ENCODE measurements at regions not wholly inside any gene's neighbourhood (a gene's known extent, or its start where the extent isn't known, plus 50 kb on each side); places are given as distances from the start of the nearest gene placed in this dataset.
"Not testable (repeated sequence)": the region's sequence is repeated elsewhere in the genome, so short reads cannot be mapped to it uniquely, and the experiment has no call there.

- H3F3A ChIP-seq (replicated peaks; ENCODE audit: low read depth); ATAC-seq; H3K4me1 ChIP-seq (ENCODE audit: insufficient read depth); H3K27ac ChIP-seq (ENCODE audit: low read depth); H3K27me3 ChIP-seq (ENCODE audit: insufficient read depth); H2AFZ ChIP-seq; H3K36me3 ChIP-seq (ENCODE audit: insufficient read depth); H3K4me3 Mint-ChIP-seq; H3K4me2 ChIP-seq; H3K27me3 Mint-ChIP-seq (ENCODE audit: insufficient read depth, low read depth, poor library complexity); DNase-seq (ENCODE audit: low spot score); H4K20me1 ChIP-seq (replicated peaks; ENCODE audit: insufficient read depth); H3K9me2 ChIP-seq (ENCODE audit: insufficient read depth); H3K27ac Mint-ChIP-seq; H3K4me1 Mint-ChIP-seq; H3K79me2 ChIP-seq (replicated peaks; ENCODE audit: insufficient read depth); H3K4me3 ChIP-seq: not testable (repeated sequence)
- H3K9me3 Mint-ChIP-seq, result peaks cover 87% of the 10 kb centered on the region
- H3K36me3 Mint-ChIP-seq (ENCODE audit: low read depth), result peaks cover 27% of the 10 kb centered on the region
These were observed 117.3 kb upstream of the FOXD4L5 start for GRCh38 chr9:65402206-65402870.

GRCh38 chr9:65401456-65402045 lies 116.5 kb upstream of the FOXD4L5 start:
- DNase-seq (ENCODE audit: low spot score); H3K27me3 Mint-ChIP-seq (ENCODE audit: insufficient read depth, low read depth, poor library complexity); H4K20me1 ChIP-seq (replicated peaks; ENCODE audit: insufficient read depth); H3K4me2 ChIP-seq; H3K4me1 Mint-ChIP-seq; H3K27me3 ChIP-seq (ENCODE audit: insufficient read depth); H3K79me2 ChIP-seq (replicated peaks; ENCODE audit: insufficient read depth); H3K9me2 ChIP-seq (ENCODE audit: insufficient read depth); H3K4me3 Mint-ChIP-seq; H3K36me3 ChIP-seq (ENCODE audit: insufficient read depth); H2AFZ ChIP-seq; H3K4me3 ChIP-seq; H3K4me1 ChIP-seq (ENCODE audit: insufficient read depth); ATAC-seq; H3K27ac Mint-ChIP-seq; H3K27ac ChIP-seq (ENCODE audit: low read depth); H3F3A ChIP-seq (replicated peaks; ENCODE audit: low read depth): not testable (repeated sequence)
- peaks cover 31% of the 10 kb centered on the region for H3K36me3 Mint-ChIP-seq (ENCODE audit: low read depth)
- peaks cover 91% of the 10 kb centered on the region for H3K9me3 Mint-ChIP-seq

- H3K27me3 ChIP-seq (ENCODE audit: insufficient read depth), result no peaks in the 10 kb centered on the region
- Mint-ChIP-seq H3K4me1 (no peaks in the 10 kb centered on the region), H3K27ac (no peak overlapping the region), H3K4me3 (no peak overlapping the region), H3K27me3 (ENCODE audit: insufficient read depth, low read depth, poor library complexity) (peaks cover 3% of the 10 kb centered on the region), H3K9me3 (peaks cover 91% of the 10 kb centered on the region), H3K36me3 (ENCODE audit: low read depth) (peaks cover 33% of the 10 kb centered on the region)
- no peak overlapping the region for H3K4me3 ChIP-seq
- ATAC-seq (no peak), DNase-seq (ENCODE audit: low spot score) (no peak)
- no peaks in the 10 kb centered on the region for H4K20me1 ChIP-seq (replicated peaks; ENCODE audit: insufficient read depth)
- H3K27ac ChIP-seq (ENCODE audit: low read depth), result no peak overlapping the region
- no peak overlapping the region for H2AFZ ChIP-seq
- no peaks in the 10 kb centered on the region for H3K4me1 ChIP-seq (ENCODE audit: insufficient read depth)
- H3F3A ChIP-seq (replicated peaks; ENCODE audit: low read depth), result no peaks in the 10 kb centered on the region
- no peaks in the 10 kb centered on the region for H3K9me2 ChIP-seq (ENCODE audit: insufficient read depth)
- no peaks in the 10 kb centered on the region for H3K36me3 ChIP-seq (ENCODE audit: insufficient read depth)
- H3K79me2 ChIP-seq (replicated peaks; ENCODE audit: insufficient read depth), result no peaks in the 10 kb centered on the region
- H3K4me2 ChIP-seq, result no peak overlapping the region
- TF ChIP-seq ZNF462 (CRISPR knock-in tag; IDR thresholded peaks at IDR 0.05), result no peak
- TF ChIP-seq ZNF331 (CRISPR knock-in tag; IDR thresholded peaks at IDR 0.05; ENCODE audit: low read depth), result no peak
- TF ChIP-seq JUNB (IDR thresholded peaks at IDR 0.05; ENCODE audit: unreplicated experiment), result no peak
- TF ChIP-seq ETS1 (IDR thresholded peaks at IDR 0.05), result no peak
- TF ChIP-seq NANOG (IDR thresholded peaks at IDR 0.05; ENCODE audit: borderline replicate concordance), result no peak
- no peak for TF ChIP-seq POLR2AphosphoS5 (IDR thresholded peaks at IDR 0.05; ENCODE audit: low read depth)
These were observed 115.9 kb upstream of the FOXD4L5 start for GRCh38 chr9:65400886-65401285.

Data from GM23338 (cell line).